ENCODE measurements at regions not wholly inside any gene's neighbourhood (a gene's known extent, or its start where the extent isn't known, plus 50 kb on each side); places are given as distances from the start of the nearest gene placed in this dataset.

DNA sequence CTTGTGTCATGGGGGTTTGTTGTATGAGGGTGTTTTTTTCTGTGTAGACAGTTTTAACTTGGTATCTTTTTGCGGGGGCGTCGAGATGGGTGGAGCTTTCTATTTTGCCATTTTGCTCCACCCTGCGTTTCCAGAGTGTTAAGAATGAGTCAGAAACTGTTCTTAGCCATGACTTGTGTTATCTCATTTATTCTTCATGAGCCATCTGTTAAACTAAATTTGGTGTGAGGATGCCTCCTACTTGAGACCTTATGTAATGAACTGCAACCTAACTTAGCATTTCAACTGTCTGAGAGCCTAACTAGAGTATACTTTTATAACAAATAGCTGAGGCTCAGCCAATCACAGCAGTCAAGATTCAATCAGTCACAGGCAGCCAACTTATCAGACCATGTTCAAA is 1873.5 kb downstream of the NCAM2 start:
- H3K27ac ChIP-seq, result no peak overlapping the region
- H3K4me3 ChIP-seq (ENCODE audit: low read depth, low read length), result no peak overlapping the region
- H3K27me3 ChIP-seq (replicated peaks), result no peaks in the 10 kb centered on the region
- in situ Hi-C loops (cut with HindIII; ENCODE audit: low pct_ligation_motif_present, low sequenced_read_pairs), result no loop called here
- TF ChIP-seq, protein P1, sequence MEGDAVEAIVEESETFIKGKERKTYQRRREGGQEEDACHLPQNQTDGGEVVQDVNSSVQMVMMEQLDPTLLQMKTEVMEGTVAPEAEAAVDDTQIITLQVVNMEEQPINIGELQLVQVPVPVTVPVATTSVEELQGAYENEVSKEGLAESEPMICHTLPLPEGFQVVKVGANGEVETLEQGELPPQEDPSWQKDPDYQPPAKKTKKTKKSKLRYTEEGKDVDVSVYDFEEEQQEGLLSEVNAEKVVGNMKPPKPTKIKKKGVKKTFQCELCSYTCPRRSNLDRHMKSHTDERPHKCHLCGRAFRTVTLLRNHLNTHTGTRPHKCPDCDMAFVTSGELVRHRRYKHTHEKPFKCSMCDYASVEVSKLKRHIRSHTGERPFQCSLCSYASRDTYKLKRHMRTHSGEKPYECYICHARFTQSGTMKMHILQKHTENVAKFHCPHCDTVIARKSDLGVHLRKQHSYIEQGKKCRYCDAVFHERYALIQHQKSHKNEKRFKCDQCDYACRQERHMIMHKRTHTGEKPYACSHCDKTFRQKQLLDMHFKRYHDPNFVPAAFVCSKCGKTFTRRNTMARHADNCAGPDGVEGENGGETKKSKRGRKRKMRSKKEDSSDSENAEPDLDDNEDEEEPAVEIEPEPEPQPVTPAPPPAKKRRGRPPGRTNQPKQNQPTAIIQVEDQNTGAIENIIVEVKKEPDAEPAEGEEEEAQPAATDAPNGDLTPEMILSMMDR (IDR thresholded peaks at IDR 0.05; ENCODE audit: low read depth, low read length, missing control alignments), result no peak
- no peaks in the 10 kb centered on the region for H3K36me3 ChIP-seq (replicated peaks)
- no peak for DNase-seq

DNA sequence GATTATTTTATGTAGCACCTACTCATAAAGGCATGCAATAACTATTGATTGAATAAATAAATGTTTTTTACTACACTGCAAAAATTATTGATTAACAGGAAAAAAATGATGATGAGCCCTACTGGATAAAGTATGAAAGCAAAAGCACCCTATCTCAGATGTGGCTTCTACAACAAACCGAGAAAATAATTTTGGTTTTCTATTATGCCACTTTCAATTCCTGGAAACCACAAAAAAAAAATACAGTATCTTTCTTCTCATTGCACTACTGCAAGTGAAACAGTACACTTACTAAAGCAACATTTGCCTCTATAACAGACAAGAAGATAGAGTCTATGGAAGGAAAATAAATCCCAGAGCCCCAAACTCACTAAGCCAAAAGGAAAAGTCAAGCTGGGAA is 1882.4 kb downstream of the NCAM2 start:
- in situ Hi-C loops (cut with HindIII; ENCODE audit: low pct_ligation_motif_present, low sequenced_read_pairs), result no loop called here
- TF ChIP-seq, protein P1 (IDR thresholded peaks at IDR 0.05; ENCODE audit: low read depth, low read length, missing control alignments), result no peak
- Histone ChIP-seq H3K4me3 (ENCODE audit: low read depth, low read length) (no peak overlapping the region), H3K36me3 (replicated peaks) (no peaks in the 10 kb centered on the region), H3K27ac (no peak overlapping the region), H3K27me3 (replicated peaks) (no peaks in the 10 kb centered on the region)
- DNase-seq, result no peak

DNA sequence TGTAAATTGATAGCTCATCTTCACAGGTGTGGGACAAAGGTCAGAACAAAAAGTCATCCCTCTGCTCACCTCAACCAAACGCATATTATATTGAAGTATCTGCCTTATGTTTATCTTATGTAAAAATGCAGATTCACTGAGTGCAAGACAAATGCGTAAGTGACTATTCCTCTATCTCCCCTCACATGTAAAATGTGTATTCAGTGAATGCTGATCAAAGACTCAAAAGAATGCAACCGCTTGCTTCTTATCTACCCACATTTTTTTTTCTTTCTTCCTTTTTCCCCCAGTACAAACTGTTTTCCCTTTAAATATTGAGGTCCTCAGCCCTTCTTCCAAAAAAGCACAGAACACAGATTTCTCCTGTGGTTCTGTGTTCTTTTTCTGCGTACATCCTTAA is 1882.9 kb downstream of the NCAM2 start:
- TF ChIP-seq, protein P1 (IDR thresholded peaks at IDR 0.05; ENCODE audit: low read depth, low read length, missing control alignments), result no peak
- no peaks in the 10 kb centered on the region for H3K36me3 ChIP-seq (replicated peaks)
- no peak for DNase-seq

DNA sequence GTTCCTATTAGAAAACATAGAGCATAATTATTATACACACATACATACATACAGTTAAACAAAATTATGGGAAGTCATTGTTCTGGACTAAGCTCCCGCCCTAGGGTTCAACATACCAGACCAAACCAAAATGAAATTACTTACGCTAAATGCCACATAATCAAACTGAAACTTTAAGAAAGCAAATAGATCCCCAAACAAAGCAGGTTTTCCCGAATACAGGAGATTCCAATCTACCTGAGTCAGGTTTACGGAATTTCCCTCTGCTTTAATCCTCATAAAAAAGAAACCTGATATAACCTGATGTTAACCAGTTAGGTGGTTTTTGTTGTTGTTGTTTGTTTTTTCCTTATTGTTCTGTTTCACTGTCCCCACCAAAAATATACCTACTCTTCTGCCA is 1886.9 kb downstream of the NCAM2 start:
- TF ChIP-seq, protein P1 (IDR thresholded peaks at IDR 0.05; ENCODE audit: low read depth, low read length, missing control alignments), result no peak
- in situ Hi-C loops (cut with HindIII; ENCODE audit: low pct_ligation_motif_present, low sequenced_read_pairs), result no loop called here
- Histone ChIP-seq H3K27me3 (replicated peaks) (no peaks in the 10 kb centered on the region), H3K36me3 (replicated peaks) (no peaks in the 10 kb centered on the region), H3K27ac (no peak overlapping the region), H3K4me3 (ENCODE audit: low read depth, low read length) (no peak overlapping the region)
- no peak for DNase-seq

More for the DNA sequence above, 1882.9 kb downstream of the NCAM2 start:
- H3K27ac ChIP-seq, result no peak overlapping the region
- no peak overlapping the region for H3K4me3 ChIP-seq (ENCODE audit: low read depth, low read length)
- in situ Hi-C loops (cut with HindIII; ENCODE audit: low pct_ligation_motif_present, low sequenced_read_pairs), result no loop called here
- H3K27me3 ChIP-seq (replicated peaks), result no peaks in the 10 kb centered on the region

DNA sequence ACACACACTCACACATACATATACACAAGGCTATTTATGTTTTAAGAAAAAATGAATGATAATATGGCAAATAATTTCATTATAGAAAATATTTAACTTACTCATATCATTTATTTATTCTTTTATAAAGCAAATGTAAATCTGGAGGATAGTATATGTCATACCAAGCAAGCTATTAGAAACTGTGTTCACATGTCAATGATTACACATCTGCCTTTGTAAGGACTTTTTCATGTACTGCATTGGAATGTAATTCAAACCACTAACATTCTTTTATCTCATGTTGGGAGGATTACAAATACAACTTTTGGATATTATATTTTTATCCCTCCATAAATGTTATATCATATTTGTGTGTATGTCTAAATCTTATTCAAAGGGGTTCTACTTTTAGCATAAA is 1887.4 kb downstream of the NCAM2 start:
- Histone ChIP-seq H3K36me3 (replicated peaks) (no peaks in the 10 kb centered on the region), H3K27ac (no peak overlapping the region), H3K4me3 (ENCODE audit: low read depth, low read length) (no peak overlapping the region), H3K27me3 (replicated peaks) (no peaks in the 10 kb centered on the region)
- DNase-seq, result no peak
- in situ Hi-C loops (cut with HindIII; ENCODE audit: low pct_ligation_motif_present, low sequenced_read_pairs), result no loop called here
- TF ChIP-seq, protein P1 (IDR thresholded peaks at IDR 0.05; ENCODE audit: low read depth, low read length, missing control alignments), result no peak

DNA sequence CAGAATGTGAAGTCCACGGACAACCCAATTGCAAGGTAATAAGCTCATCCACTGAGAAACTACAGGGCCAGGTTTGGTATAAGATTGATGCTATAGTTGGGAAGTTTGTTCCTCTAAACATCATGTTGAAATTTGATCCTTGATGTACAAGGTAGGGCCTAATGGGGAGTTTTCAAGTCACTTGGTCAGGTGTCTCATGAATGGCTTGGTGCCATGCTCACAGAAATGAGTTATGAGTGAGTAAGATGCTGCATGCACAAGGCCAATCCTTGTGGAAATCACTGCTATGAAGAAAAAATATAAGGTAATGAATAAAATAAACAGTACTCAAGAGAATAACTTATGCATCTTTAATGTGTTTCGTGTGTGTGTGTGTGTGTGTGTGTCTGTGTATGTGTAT is 1891.2 kb downstream of the NCAM2 start:
- H3K4me3 ChIP-seq (ENCODE audit: low read depth, low read length), result no peak overlapping the region
- TF ChIP-seq, protein P1 (IDR thresholded peaks at IDR 0.05; ENCODE audit: low read depth, low read length, missing control alignments), result no peak
- no peaks in the 10 kb centered on the region for H3K36me3 ChIP-seq (replicated peaks)
- DNase-seq, result no peak
- H3K27me3 ChIP-seq (replicated peaks), result no peaks in the 10 kb centered on the region
- in situ Hi-C loops (cut with HindIII; ENCODE audit: low pct_ligation_motif_present, low sequenced_read_pairs), result no loop called here
- H3K27ac ChIP-seq, result no peak overlapping the region
